Stimulated activated naive B cell treated with anti-CD40 and anti-IgM and Interleukin-4, amounts not matched to agents 10 μg/mL and 1 μg/mL and 100 μg/mL, for 72 hours (primary cell): ENCODE measurements at regions not wholly inside any gene's neighbourhood (a gene's known extent, or its start where the extent isn't known, plus 50 kb on each side); places are given as distances from the start of the nearest gene placed in this dataset.
"Not testable (repeated sequence)": the region's sequence is repeated elsewhere in the genome, so short reads cannot be mapped to it uniquely, and the experiment has no call there.

Source experiments
- ATAC-seq, 2 donors: fragments of 150-1000 bp; cut with Tn5 transposase; replicated peaks; 2 replicates each; pipeline ENCODE4 v1.10.0; 2021; ENCODE audit warnings: moderate library complexity in 1 of 2
- DNase-seq: peaks from one replicate; pipeline ENCODE4 v3.0.0; 2021
- H3K27ac Mint-ChIP-seq: one replicate; pipeline ENCODE4 v1.8.0; 2022; ENCODE audit warnings: mild to moderate bottlenecking, mixed read lengths
- H3K27me3 Mint-ChIP-seq, 2 donors: one replicate each; pipeline ENCODE4 v1.8.0; 2022; ENCODE audit warnings: mixed read lengths in 2 of 2
- H3K36me3 Mint-ChIP-seq, 2 donors: one replicate each; pipeline ENCODE4 v1.8.0; 2022; ENCODE audit warnings: mixed read lengths in 2 of 2, mild to moderate bottlenecking in 1 of 2
- H3K4me1 Mint-ChIP-seq, 2 donors: one replicate each; pipeline ENCODE4 v1.8.0; 2022; ENCODE audit warnings: mixed read lengths in 2 of 2, mild to moderate bottlenecking in 1 of 2
- H3K4me3 Mint-ChIP-seq, 2 donors: one replicate each; pipeline ENCODE4 v1.8.0; 2022; ENCODE audit warnings: mild to moderate bottlenecking in 2 of 2, mixed read lengths in 2 of 2, moderate library complexity in 1 of 2
- H3K9me3 Mint-ChIP-seq, 2 donors: one replicate each; pipeline ENCODE4 v1.8.0; 2022; ENCODE audit warnings: mixed read lengths in 2 of 2, mild to moderate bottlenecking in 1 of 2

- peak overlapping the region in 1 of 2 donors; percentile 16 for H3K4me3 Mint-ChIP-seq
- not testable (repeated sequence) for H3K27ac Mint-ChIP-seq, H3K27me3 Mint-ChIP-seq, H3K4me1 Mint-ChIP-seq, DNase-seq, H3K9me3 Mint-ChIP-seq, ATAC-seq, H3K36me3 Mint-ChIP-seq
Observed at GRCh38 chrY:12395381-12396120, 305.5 kb upstream of the USP9Y start.

GRCh38 chrY:12403916-12404315 is 297.1 kb upstream of the USP9Y start:
- Mint-ChIP-seq H3K36me3 (no peaks in the 10 kb centered on the region), H3K4me3 (no peak overlapping the region), H3K27me3 (no peaks in the 10 kb centered on the region), H3K9me3 (peaks cover 0 to 2% of the 10 kb centered on the region in 2 donors), H3K4me1 (no peaks in the 10 kb centered on the region), H3K27ac (no peak overlapping the region)
- ATAC-seq (no peak), DNase-seq (no peak)

GRCh38 chrY:12408236-12408635 is 292.8 kb upstream of the USP9Y start:
- Mint-ChIP-seq H3K36me3 (no peaks in the 10 kb centered on the region), H3K27me3 (no peaks in the 10 kb centered on the region), H3K27ac (no peak overlapping the region), H3K4me3 (no peak overlapping the region), H3K9me3 (no peaks in the 10 kb centered on the region), H3K4me1 (no peaks in the 10 kb centered on the region)
- no peak for DNase-seq
- no peak for ATAC-seq

GRCh38 chrY:12410696-12411095 is 290.3 kb upstream of the USP9Y start:
- Mint-ChIP-seq H3K9me3 (no peaks in the 10 kb centered on the region), H3K4me1 (no peaks in the 10 kb centered on the region), H3K36me3 (no peaks in the 10 kb centered on the region), H3K27me3 (no peaks in the 10 kb centered on the region), H3K27ac (no peak overlapping the region), H3K4me3 (no peak overlapping the region)
- ATAC-seq (no peak), DNase-seq (no peak)

GRCh38 chrY:12421072-12421787 is 279.8 kb upstream of the USP9Y start:
- Mint-ChIP-seq H3K27me3 (peaks cover 0 to 10% of the 10 kb centered on the region in 2 donors), H3K27ac (no peak overlapping the region), H3K9me3 (no peaks in the 10 kb centered on the region), H3K4me3 (peak overlapping the region in 1 of 2 donors; percentile 64), H3K36me3 (no peaks in the 10 kb centered on the region), H3K4me1 (no peaks in the 10 kb centered on the region)
- ATAC-seq = peak in 1 of 2 donors; percentile 29
- no peak for DNase-seq

GRCh38 chrY:12421788-12422124 is 279.3 kb upstream of the USP9Y start:
- peak overlapping the region in 1 of 2 donors; percentile 64 for H3K4me3 Mint-ChIP-seq
- H3K4me1 Mint-ChIP-seq = no peaks in the 10 kb centered on the region
- H3K36me3 Mint-ChIP-seq = no peaks in the 10 kb centered on the region
- no peaks in the 10 kb centered on the region for H3K9me3 Mint-ChIP-seq
- DNase-seq (no peak), ATAC-seq (no peak)
- H3K27ac Mint-ChIP-seq = no peak overlapping the region
- H3K27me3 Mint-ChIP-seq = peaks cover 0 to 10% of the 10 kb centered on the region in 2 donors

- no peaks in the 10 kb centered on the region for H3K4me1 Mint-ChIP-seq
- no peak for ATAC-seq
- DNase-seq = no peak
- no peaks in the 10 kb centered on the region for H3K36me3 Mint-ChIP-seq
- no peak overlapping the region for H3K27ac Mint-ChIP-seq
- H3K9me3 Mint-ChIP-seq = no peaks in the 10 kb centered on the region
- no peak overlapping the region for H3K4me3 Mint-ChIP-seq
- H3K27me3 Mint-ChIP-seq = peaks cover 0 to 10% of the 10 kb centered on the region in 2 donors
Observed at GRCh38 chrY:12422536-12422935, 278.5 kb upstream of the USP9Y start.

GRCh38 chrY:12423416-12424252 is 277.4 kb upstream of the USP9Y start:
- H3K27me3 Mint-ChIP-seq = peaks cover 0 to 10% of the 10 kb centered on the region in 2 donors
- H3K27ac Mint-ChIP-seq = no peak overlapping the region
- no peak overlapping the region for H3K4me3 Mint-ChIP-seq
- H3K4me1 Mint-ChIP-seq = no peaks in the 10 kb centered on the region
- no peaks in the 10 kb centered on the region for H3K36me3 Mint-ChIP-seq
- no peaks in the 10 kb centered on the region for H3K9me3 Mint-ChIP-seq
- DNase-seq (no peak), ATAC-seq (no peak)

- Mint-ChIP-seq H3K27me3 (peaks cover 0 to 10% of the 10 kb centered on the region in 2 donors), H3K36me3 (no peaks in the 10 kb centered on the region), H3K4me1 (no peaks in the 10 kb centered on the region), H3K27ac (no peak overlapping the region), H3K4me3 (no peak overlapping the region), H3K9me3 (no peaks in the 10 kb centered on the region)
- no peak for DNase-seq
- no peak for ATAC-seq
Observed at GRCh38 chrY:12425506-12425905, 275.5 kb upstream of the USP9Y start.

GRCh38 chrY:12427361-12427760 is 273.7 kb upstream of the USP9Y start:
- ATAC-seq = no peak
- DNase-seq = no peak
- Mint-ChIP-seq H3K36me3 (no peaks in the 10 kb centered on the region), H3K27me3 (no peaks in the 10 kb centered on the region), H3K4me3 (no peak overlapping the region), H3K9me3 (no peaks in the 10 kb centered on the region), H3K27ac (no peak overlapping the region), H3K4me1 (no peaks in the 10 kb centered on the region)

- no peaks in the 10 kb centered on the region for H3K9me3 Mint-ChIP-seq
- no peak for DNase-seq
- no peak overlapping the region for H3K4me3 Mint-ChIP-seq
- H3K4me1 Mint-ChIP-seq = no peaks in the 10 kb centered on the region
- H3K36me3 Mint-ChIP-seq = no peaks in the 10 kb centered on the region
- H3K27me3 Mint-ChIP-seq = no peaks in the 10 kb centered on the region
- ATAC-seq = peak in 1 of 2 donors; percentile 41
- H3K27ac Mint-ChIP-seq = no peak overlapping the region
Observed at GRCh38 chrY:12431546-12431945, 269.5 kb upstream of the USP9Y start.

- H3K4me1 Mint-ChIP-seq, DNase-seq, H3K27me3 Mint-ChIP-seq, H3K4me3 Mint-ChIP-seq, H3K9me3 Mint-ChIP-seq, H3K36me3 Mint-ChIP-seq, H3K27ac Mint-ChIP-seq: not testable (repeated sequence)
- peak in 1 of 2 donors; percentile 69 for ATAC-seq
Observed at GRCh38 chrY:12438823-12439222, 262.2 kb upstream of the USP9Y start.

- no peaks in the 10 kb centered on the region for H3K27me3 Mint-ChIP-seq
- no peak for ATAC-seq
- no peak overlapping the region for H3K27ac Mint-ChIP-seq
- DNase-seq = no peak
- H3K4me1 Mint-ChIP-seq = no peaks in the 10 kb centered on the region
- no peaks in the 10 kb centered on the region for H3K36me3 Mint-ChIP-seq
- H3K4me3 Mint-ChIP-seq = no peak overlapping the region
- H3K9me3 Mint-ChIP-seq = peaks cover 0 to 1% of the 10 kb centered on the region in 2 donors
Observed at GRCh38 chrY:12444200-12444599, 256.8 kb upstream of the USP9Y start.

- H3K4me3 Mint-ChIP-seq, H3K4me1 Mint-ChIP-seq, H3K9me3 Mint-ChIP-seq, ATAC-seq, H3K27me3 Mint-ChIP-seq, H3K36me3 Mint-ChIP-seq, DNase-seq, H3K27ac Mint-ChIP-seq: not testable (repeated sequence)
Observed at GRCh38 chrY:12446486-12447265, 254.4 kb upstream of the USP9Y start.
